ENCODE measurements at regions not wholly inside any gene's neighbourhood (a gene's known extent, or its start where the extent isn't known, plus 50 kb on each side); places are given as distances from the start of the nearest gene placed in this dataset.

DNA sequence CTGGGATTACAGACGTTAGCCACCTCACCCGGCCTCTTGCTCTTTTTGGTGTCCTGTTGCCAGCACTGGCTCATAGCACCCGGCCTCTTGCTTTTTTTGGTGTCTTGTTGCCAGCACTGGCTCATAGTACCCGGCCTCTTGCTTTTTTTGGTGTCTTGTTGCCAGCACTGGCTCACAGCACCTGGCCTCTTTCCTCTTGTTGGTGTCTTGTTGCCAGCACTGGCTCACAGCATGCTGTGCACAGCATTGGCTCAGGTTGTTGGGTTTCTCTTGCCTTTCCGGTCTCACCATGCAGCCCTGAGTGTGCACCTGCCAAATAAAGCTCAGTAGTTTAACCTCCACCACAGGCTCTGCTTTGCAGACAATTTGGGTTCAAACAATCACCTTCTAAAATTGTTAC, 208.2 kb downstream of the THBS2 start:
- DNase-seq, result peak in 2 of 14 donors; percentile 13 to 84

DNA sequence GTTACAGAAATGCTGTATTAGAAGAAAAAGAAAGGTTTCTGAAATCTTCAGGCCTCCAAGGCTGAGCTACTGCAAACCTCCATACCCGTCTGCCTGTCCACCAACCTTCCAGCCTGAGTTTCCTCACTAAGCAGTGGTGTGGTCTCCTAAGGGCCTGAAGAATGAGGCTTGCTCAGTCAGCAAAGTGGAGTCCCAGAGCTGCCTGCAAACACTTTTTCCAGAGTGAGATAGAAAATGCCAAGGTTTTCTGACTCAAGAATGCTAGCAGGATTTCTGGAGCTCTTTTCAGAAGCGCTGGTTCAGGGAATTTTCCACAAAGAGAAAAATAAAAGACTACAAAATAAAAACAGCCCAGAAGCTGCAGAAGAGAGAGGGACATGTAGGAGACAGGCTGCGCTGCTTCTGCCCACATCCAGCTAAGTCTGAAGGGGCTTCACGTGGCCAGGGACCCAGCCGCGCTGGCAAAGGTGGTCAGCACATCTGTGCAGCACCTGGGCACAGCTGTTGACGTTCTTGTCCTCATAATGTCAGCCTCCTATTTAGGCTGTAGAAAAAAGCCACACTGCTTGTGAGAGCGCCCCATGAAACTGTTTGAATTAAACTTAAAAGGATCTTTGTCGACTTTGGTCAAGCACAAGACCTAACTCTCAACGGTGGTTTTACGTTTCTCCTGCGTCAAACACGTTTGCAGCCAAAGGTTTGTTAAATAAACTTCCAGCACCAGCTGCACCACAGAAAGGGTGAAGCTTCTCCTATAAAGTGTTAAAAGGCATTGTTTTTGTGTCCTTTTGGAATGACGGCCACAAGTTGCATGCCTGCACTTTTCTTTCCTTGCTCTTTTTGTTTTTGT, 209.0 kb downstream of the THBS2 start:
- DNase-seq, result no peak

DNA sequence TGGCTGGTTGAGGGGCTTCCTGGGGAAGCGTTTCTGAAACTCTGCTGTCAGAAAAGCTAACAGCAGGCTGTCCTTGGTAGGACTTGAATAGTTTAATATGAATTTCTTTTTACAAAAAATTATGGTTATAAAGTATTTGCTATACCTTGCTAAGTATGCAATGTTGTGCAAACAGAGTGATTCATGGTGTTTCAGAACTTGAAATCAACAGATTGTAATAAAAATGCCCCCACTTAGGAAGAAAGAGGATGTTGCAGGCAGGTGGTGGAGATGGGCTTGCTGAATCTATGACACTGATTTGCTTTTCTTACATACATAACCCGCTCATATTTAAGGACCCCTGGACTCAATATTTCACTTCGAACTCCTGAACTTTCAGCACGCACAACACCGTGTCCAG, 211.6 kb downstream of the THBS2 start:
- DNase-seq, result no peak

DNA sequence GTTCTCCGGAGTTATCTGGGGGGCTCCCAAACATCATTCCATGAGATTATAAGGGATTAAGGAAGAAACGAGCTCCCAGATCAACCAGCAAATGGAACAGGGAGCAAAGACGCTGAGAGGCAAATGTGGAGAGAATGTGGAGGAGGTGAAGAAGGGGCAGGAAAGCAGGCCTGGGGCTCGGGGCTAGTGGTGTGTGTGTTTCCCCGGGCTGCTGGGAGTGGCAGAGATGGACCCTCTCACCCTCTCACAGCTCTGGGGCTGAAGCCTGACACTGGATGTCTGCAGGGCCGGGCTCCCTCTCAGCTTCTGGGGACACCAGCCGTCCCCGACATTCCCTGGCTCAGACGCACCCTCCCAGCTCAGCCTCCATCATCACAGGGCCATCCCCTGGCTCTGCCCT, 212.6 kb downstream of the THBS2 start:
- DNase-seq, result no peak

DNA sequence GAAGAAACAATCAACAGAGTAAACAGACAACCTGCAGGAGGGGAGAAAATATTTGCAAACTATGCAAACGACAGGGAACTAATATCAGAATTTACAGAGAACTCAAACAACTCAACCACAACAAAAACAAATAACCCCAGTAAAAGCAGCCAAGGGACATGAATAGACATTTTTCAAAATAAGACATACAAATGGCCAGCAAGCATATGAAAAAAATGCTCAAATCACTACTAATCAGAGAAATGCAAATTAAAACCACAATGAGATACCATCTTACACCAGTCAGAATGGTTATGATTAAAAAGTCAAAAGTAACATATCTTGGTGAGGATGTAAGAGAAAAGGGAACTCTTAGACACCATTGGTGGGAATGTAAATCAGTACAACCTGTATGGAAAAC, 215.0 kb downstream of the THBS2 start:
- no peak for DNase-seq

DNA sequence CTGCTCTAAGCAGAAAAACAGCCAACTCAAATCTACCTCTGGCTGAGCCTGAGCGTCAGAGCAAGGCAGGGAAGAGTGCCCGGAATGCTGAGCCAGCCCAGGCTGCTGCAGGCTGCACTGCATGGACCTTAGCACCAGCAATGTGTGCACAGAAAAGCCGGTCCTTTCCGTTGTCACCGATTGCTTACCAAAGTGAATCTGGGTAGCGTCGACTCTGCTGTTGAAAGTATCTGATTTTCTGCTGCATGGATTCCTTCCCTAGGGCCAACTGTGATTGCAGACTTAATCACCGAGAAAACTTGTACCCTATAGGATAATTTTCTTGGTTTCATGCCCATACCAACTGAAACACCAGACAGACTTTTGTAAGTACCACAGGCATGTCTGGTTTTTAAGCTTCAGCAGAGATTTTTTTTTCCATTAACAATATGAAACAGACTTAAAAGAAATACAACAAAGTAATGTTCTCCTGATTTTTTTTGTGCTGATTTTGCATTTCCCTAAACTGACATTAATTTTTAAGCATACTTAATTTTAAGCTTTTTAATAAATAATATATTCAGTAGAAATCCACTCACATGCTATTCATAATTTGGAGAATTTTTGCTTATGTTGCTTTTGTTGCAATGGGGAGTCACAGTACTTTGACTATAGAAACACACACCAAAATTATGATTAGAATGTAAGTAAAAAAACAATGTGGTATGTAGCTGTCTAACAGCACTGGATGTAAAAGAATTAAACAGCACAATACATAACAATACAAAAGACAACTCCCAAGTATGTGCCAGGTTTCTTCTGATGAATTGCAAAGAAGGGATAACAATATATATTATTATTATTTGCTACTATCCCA, 218.0 kb downstream of the THBS2 start:
- no peak for DNase-seq

DNA sequence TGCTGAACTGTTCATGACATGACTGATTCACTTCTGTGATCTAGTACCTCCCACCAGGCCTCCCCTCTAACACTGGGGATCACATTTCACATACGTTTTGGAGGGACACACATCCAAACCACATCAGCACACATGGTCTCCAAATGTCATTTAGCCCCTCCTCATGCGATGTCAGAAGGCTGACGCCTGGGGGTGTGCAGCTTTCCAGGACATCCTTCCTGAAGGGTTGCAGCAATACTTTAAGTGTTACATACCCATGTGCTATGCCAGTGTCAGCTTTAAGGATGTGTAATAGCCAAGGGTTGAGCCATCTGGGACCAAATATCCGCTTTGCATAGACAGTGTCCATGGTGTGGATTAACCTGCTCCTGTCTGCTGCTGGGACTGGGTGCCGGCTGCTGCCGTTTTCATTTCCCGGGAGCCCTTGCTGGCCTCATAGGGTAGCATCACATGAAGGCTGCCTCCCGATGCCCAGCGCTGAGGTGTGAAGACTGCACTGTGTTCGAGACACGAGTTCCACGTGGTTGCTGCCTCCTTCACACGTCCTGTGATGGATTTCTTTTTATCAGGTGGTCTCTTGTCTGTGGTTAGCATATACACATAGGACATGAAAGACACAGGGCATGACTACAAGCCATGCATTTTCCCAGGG, 219.0 kb downstream of the THBS2 start:
- no peak for DNase-seq

DNA sequence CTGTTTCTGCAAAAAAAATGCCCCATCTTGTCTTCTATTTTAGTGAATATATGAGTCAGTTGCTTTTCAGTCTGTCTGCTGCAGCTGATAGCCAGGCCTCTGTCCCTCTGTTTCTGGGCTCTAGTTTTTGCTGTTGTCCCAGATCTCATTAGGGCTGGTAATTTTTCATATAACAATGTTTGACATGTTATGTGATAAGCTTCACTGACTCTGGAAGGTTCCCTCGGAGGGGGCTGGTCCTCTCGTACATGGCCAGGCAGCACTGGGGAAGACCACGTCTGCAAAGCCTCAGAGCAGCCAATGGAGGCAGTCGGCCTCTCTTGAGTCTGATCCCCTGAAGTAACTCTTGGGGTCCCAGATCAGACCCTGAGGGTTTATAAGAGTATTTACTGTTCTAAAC, 223.8 kb downstream of the THBS2 start:
- no peak for DNase-seq

DNA sequence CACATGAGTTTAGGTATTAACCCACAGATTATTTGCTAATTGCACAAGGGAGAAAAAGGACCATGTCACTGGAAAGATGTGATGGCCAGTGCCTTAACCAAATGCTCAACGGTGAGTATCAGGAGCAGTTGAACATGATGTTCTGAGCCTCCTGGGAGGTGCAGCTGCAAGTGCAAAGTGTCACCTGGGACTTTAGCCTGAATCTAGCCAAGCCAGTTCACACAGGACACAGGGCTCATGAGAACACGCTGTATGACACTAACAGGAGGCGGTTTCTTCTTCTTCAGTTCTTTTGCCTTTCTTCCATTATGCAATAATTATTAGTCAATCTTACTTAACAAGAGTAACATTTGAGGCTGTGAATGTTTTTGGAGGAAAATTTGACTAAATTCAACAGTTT, 225.3 kb downstream of the THBS2 start:
- DNase-seq, result no peak

DNA sequence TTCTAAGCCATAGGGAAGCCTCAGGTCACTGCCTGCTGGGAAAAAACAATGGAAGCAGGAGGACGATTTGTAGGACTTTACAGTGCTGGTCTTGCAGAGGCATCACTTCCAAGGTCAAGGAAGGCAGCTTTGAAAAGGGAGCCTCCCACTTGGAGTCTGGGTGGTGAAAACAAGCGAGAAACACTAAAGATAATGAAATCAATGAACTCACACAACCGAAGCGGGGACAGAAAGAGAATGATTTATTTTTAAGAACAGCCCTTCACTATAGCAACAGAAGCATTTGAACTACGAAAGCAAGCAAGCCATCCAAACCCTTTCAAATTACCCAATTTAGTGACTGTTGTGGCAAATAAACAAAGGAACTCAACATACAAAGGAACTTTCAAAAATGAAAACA, 227.5 kb downstream of the THBS2 start:
- no peak for DNase-seq

DNA sequence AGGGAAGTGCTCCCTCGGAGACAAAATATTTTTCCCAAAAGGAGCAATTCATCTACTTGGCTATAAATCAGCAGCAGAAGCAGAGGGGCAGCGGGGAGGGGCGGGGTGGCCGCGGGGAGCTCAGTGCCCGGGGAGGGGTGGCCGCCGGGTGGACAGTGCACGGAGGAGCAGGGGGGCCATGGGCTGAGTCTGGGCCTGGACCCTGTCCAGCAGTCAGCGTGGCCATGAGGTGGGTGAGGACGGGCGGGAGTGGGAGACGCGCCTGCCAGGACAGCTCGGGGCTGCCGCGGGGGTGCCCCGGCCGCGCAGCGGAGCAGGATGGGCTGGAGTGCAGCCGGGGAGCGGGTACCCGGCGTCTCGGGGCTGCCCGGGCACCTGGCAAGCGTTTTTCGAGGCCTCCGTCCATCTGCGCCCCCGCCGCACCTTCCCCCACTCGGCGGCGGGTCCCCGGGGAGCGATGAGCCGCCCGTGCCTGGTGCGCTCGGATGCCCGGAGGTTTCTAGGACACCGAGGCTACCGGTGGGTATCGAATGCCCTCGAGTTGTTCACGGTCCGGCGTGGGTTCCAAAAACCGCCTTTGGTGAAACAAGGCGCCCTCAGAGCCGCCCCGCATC, 229.5 kb downstream of the THBS2 start:
- DNase-seq, result no peak

DNA sequence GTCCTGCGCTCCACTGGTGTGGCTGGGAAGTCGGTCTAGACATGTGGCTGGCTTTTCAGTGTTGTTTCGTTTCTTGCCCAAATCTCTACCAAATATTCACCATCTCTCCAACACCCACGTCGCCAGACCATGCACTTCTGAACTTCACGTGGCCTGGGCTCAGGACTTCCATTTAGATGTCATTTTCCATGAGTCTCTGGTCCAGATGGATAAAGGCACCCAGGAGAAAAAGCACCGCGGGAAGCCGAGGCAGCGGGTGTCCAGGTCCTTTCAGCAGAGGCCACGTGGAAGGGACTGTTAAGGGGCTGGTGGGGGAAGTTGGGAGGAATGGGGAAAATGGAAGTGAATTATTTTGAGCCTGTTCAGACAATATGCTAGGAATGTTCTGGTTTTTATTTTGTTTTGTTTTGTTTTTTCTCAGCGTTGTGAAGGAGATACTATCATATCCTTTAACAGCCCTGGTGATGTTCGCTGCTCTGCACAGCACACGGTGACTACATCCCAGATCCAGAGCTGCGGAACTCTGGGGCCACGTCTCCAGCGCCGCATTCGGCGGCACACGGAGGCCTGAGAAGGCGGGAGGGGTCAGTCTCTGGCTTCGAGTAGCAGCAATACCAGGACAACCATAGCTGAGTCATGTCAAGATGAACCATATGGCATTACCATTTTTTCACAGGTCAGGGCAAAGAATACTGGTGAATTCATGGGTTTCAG, 230.3 kb downstream of the THBS2 start:
- DNase-seq, result no peak

DNA sequence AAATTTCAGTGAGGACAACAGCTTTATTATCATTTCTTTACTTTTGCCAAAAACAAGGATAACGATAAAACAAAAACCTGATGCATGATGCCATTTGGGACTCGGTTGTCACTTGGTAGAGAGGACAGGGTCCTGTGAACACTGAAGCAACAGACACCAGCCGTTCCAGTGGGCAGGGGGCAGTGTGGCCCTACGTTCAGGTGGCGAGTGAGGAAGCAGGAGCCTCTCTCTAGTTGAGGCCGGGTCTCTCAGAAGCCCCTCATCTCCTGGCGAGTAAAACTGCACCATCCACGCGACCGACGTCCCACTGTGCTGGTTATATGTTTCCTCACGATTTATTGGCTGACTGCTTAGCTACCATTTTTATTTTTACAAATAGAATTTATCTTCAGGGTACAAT, 231.6 kb downstream of the THBS2 start:
- DNase-seq, result no peak

DNA sequence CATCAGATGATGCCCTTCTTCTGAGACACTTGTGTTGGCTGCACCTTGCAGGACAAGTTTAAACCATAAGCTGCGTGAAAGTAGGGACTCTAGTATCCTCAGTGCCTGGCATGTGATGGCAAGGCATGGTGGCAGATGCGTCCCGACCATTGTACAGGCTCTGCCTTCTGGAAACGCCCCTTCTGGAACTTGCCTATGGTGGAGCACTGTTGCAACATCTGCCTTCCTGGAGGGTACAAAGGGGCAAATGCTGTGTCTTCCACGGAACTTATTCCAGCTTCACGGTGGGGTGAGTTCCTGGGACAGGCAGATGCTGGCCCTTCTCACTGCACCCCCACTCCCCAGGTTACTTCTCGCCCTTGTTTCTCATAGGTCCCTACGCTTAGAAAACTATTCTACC, 232.8 kb downstream of the THBS2 start:
- no peak for DNase-seq

DNA sequence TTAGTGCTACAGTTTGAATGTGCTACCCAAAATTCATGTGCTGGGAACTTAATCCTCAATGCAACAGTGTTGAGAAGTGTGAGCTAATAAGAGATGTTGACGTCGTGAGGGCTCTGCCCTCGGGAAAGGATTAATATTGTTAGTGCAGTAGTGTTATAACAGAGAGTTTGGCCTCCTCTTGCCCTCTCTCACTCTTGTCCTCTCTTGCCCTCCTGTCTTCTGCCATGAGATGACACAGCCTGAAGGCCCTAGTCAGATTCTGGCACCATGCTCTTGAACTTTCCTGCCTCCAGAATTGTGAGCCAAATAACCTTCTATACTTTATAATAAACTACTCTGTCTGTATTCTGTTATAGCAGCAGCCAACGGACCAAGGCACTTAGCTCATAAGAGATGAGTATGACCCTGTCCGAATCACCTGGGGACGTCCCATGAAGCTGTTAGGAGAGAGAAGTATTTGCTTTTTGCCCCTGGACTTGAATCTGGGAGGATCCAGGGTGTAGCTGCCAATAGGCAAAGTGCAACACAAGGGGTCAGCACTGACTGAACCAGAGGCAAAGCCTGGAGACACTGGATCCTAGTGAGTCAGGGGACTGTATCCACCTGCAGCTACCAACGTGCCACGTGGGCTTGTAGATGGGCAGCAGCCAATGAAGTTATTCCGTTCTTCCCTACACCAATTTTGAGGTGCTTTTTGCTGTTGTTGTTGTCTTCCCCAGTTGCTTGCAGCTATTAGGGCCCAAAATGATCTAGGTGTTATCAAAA, 233.7 kb downstream of the THBS2 start:
- no peak for DNase-seq

DNA sequence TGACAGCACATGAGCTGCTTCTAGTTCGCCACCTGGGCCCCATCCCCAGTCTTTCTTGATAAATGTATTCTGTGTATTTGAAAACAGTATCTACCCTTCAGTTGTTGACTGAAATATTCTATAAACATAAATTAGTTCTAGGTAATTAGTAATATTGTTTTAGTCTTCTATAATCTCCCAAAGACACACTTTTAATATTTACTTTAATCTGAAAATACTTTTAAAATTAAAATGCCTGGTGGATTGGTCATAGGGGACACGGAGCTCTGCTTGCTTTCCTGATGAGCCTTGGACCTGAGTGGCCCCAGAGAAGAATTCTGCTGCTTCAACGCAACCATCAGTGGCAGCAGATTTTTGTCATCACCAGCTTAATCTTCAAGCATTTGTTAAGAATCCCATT, 234.5 kb downstream of the THBS2 start:
- DNase-seq, result no peak

DNA sequence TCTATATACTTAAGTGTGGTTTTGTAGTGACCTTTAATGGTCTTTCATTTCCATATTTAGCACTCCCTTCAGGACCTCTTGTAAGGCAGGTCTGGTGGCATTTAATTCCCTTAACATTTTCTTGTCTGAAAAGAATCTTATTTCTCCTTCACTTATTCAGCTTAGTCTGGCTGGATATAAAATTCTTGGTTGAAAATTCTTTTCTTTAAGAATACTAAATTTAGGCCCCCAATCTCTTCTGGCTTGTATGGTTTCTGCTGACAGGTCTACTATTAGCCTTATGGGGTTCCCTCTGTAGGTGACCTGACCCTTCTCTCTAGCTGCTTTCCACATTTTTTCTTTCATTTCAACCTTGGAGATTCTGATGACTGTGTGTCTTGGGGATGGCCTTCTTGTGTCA, 236.9 kb downstream of the THBS2 start:
- no peak for DNase-seq

DNA sequence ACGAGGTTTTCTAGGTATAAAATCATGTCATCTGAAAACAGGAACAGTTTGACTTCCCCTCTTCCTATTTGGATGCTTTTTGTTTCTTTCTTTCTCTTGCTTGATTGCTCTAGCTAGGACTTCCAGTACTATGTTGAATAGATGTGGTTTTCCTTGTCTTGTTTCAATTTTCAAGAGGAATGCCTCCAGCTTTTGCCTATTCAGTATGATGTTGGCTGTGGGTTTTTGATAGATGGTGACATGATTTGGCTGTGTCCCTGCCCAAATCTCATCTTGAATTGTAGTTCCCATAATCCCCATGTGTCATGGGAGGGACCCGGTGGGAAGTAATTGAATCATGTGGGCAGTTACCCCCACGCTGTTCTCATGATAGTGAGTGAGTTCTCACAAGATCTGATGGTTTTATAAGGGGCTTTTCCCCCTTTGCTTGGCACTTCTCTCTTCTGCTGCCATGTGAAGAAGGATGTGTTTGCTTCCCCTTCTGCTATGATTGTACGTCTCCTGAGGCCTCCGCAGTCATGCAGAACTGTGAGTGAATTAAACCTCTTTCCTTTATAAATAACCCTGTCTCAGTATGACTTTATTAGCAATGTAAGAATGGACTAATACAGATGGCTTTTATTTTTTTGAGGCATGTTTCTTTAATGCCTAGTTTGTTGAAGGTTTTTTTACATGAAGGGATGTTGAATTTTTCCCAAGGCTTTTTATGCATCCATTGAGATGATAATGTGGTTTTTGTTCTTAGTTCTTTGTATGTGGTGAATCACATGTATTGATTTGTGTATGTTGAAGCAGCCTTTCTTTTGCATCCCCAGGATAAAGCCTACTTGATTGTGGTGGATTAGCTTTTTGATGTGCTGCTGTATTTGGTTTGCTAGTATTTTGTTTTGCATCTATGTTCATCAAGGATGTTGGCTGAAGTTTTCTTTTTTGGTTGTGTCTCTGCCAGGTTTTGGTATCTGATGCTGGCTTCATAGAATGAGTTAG, 239.1 kb downstream of the THBS2 start:
- DNase-seq, result no peak

DNA sequence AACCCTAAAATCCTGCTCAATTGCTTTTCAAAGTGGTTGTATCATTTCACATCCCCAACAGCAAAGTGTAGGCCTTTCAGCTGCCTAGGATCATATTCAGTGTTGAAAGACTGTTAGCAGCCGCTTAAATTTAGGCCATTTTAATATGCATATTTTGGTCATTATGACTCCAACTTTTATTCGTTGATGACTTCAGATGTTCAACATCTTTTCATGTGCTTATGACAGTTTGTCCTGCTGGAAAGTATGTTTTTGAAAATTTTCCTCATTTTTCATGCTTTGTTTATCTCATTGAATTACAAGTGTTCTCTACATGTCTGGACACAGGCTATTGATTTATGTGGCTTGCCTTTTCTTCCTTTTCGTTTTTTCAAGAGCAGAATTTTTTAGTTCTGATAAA, 244.0 kb downstream of the THBS2 start:
- no peak for DNase-seq

DNA sequence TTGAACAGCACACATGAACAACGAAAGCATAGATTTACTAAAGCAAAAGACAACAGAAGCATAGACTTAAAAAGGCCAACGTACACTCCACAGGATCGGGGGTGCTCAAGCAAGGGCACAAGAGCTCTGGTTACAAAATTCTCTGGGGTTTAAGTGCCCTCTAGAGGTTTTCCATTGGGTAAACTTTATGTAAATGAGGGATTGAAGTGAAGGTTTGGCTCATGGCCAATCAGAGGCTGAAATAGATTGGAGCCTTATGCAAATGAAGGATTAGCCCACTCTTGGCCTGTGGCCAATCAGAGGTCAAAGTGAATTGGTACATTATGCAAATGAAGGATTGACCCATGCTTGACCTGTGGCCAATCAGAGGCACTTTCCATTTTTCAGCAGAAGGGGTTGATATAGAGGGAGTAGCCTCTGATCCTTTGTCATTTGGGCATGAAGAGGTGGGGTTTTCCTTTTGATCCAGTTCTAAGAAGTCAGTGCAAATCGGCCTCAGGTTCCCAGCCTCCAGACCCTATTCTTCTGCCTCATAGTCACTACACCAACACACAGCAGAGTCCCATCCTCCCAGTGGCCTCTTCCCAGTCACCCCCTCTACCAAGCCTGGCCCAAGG, 244.9 kb downstream of the THBS2 start:
- DNase-seq, result no peak

Data from C1 segment of cervical spinal cord (tissue), 14 donors.